ENCODE measurements at regions not wholly inside any gene's neighbourhood (a gene's known extent, or its start where the extent isn't known, plus 50 kb on each side); places are given as distances from the start of the nearest gene placed in this dataset.

GRCh38 chr5:8714861-8715260 is 831.0 kb downstream of the SEMA5A start:
- no peak for TF ChIP-seq CTCF (IDR thresholded peaks at IDR 0.05)

GRCh38 chr5:8719796-8720195 is 826.1 kb downstream of the SEMA5A start:
- TF ChIP-seq CTCF (IDR thresholded peaks at IDR 0.05) = no peak

GRCh38 chr5:8720506-8720905 is 825.4 kb downstream of the SEMA5A start:
- no peak for TF ChIP-seq CTCF (IDR thresholded peaks at IDR 0.05)

- no peak for TF ChIP-seq CTCF (IDR thresholded peaks at IDR 0.05)
Measured at GRCh38 chr5:8721536-8721935, 824.3 kb downstream of the SEMA5A start.

- no peak for TF ChIP-seq CTCF (IDR thresholded peaks at IDR 0.05)
Measured at GRCh38 chr5:8726383-8727036, 819.4 kb downstream of the SEMA5A start.

GRCh38 chr5:8727396-8727795 is 818.5 kb downstream of the SEMA5A start:
- no peak for TF ChIP-seq CTCF (IDR thresholded peaks at IDR 0.05)

GRCh38 chr5:8729437-8729836 is 816.4 kb downstream of the SEMA5A start:
- no peak for TF ChIP-seq CTCF (IDR thresholded peaks at IDR 0.05)

- TF ChIP-seq CTCF (IDR thresholded peaks at IDR 0.05) = no peak
Measured at GRCh38 chr5:8730194-8730593, 815.7 kb downstream of the SEMA5A start.

Data from LNCAP (cell line).